IPS-20b (cell line): ENCODE measurements at regions not wholly inside any gene's neighbourhood (a gene's known extent, or its start where the extent isn't known, plus 50 kb on each side); places are given as distances from the start of the nearest gene placed in this dataset.

Experiments
- H3K27ac ChIP-seq: one replicate; pipeline ENCODE4 v1.5.1; 2013; ENCODE audit warnings: low read length
- H3K27me3 ChIP-seq: 2 replicates; pipeline ENCODE4 v1.6.1; 2013; ENCODE audit warnings: mild to moderate bottlenecking, low read length, inconsistent platforms; ENCODE audit not compliant: insufficient read depth
- H3K36me3 ChIP-seq: 2 replicates; pipeline ENCODE4 v1.6.1; 2013; ENCODE audit warnings: low read depth, mild to moderate bottlenecking, inconsistent platforms, low read length, moderate library complexity; ENCODE audit not compliant: insufficient read depth
- H3K4me1 ChIP-seq: 2 replicates; pipeline ENCODE4 v1.6.1; 2013; ENCODE audit warnings: mild to moderate bottlenecking, control low read depth, inconsistent platforms, low read length, moderate library complexity; ENCODE audit not compliant: insufficient read depth
- H3K4me3 ChIP-seq: 2 replicates; pipeline ENCODE4 v1.5.1; 2013; ENCODE audit warnings: mild to moderate bottlenecking, low read length, inconsistent platforms
- H3K9ac ChIP-seq: 2 replicates; pipeline ENCODE4 v1.6.1; 2013; ENCODE audit warnings: low read depth, mild to moderate bottlenecking, inconsistent platforms, low read length, moderate library complexity
- H3K9me3 ChIP-seq: 2 replicates; pipeline ENCODE4 v1.6.1; 2013; ENCODE audit warnings: mild to moderate bottlenecking, low read depth, low read length, inconsistent platforms; ENCODE audit not compliant: insufficient read depth

GRCh38 chr18:70973626-70974025, 684.8 kb downstream of the SOCS6 start:
- Histone ChIP-seq H3K9me3 (no peaks in the 10 kb centered on the region), H3K27me3 (no peaks in the 10 kb centered on the region), H3K9ac (no peak overlapping the region), H3K36me3 (no peaks in the 10 kb centered on the region), H3K27ac (no peak overlapping the region), H3K4me1 (no peaks in the 10 kb centered on the region), H3K4me3 (no peak overlapping the region)

GRCh38 chr18:70966419-70966818, 677.6 kb downstream of the SOCS6 start:
- Histone ChIP-seq H3K9ac (no peak overlapping the region), H3K4me1 (no peaks in the 10 kb centered on the region), H3K27me3 (no peaks in the 10 kb centered on the region), H3K27ac (no peak overlapping the region), H3K36me3 (no peaks in the 10 kb centered on the region), H3K9me3 (no peaks in the 10 kb centered on the region), H3K4me3 (no peak overlapping the region)

GRCh38 chr18:70961939-70962338, 673.1 kb downstream of the SOCS6 start:
- Histone ChIP-seq H3K36me3 (no peaks in the 10 kb centered on the region), H3K4me3 (no peak overlapping the region), H3K27me3 (no peaks in the 10 kb centered on the region), H3K4me1 (no peaks in the 10 kb centered on the region), H3K9ac (no peak overlapping the region), H3K9me3 (no peaks in the 10 kb centered on the region), H3K27ac (no peak overlapping the region)

- Histone ChIP-seq H3K4me3 (no peak overlapping the region), H3K36me3 (no peaks in the 10 kb centered on the region), H3K27ac (no peak overlapping the region), H3K4me1 (no peaks in the 10 kb centered on the region), H3K9ac (no peak overlapping the region), H3K9me3 (no peaks in the 10 kb centered on the region), H3K27me3 (no peaks in the 10 kb centered on the region)
Measured at GRCh38 chr18:70956554-70956953, 667.7 kb downstream of the SOCS6 start.

GRCh38 chr18:70936160-70936559, 647.3 kb downstream of the SOCS6 start:
- Histone ChIP-seq H3K36me3 (no peaks in the 10 kb centered on the region), H3K9me3 (no peaks in the 10 kb centered on the region), H3K27ac (no peak overlapping the region), H3K4me3 (no peak overlapping the region), H3K4me1 (no peaks in the 10 kb centered on the region), H3K27me3 (no peaks in the 10 kb centered on the region), H3K9ac (no peak overlapping the region)

- Histone ChIP-seq H3K4me3 (no peak overlapping the region), H3K36me3 (no peaks in the 10 kb centered on the region), H3K27ac (no peak overlapping the region), H3K27me3 (no peaks in the 10 kb centered on the region), H3K4me1 (no peaks in the 10 kb centered on the region), H3K9ac (no peak overlapping the region), H3K9me3 (no peaks in the 10 kb centered on the region)
Measured at GRCh38 chr18:70931942-70932814, 643.3 kb downstream of the SOCS6 start.

GRCh38 chr18:70920840-70921374, 632.1 kb downstream of the SOCS6 start:
- Histone ChIP-seq H3K4me3 (no peak overlapping the region), H3K27ac (no peak overlapping the region), H3K36me3 (no peaks in the 10 kb centered on the region), H3K27me3 (no peaks in the 10 kb centered on the region), H3K4me1 (no peaks in the 10 kb centered on the region), H3K9me3 (no peaks in the 10 kb centered on the region; the same call in 1 of the 2 replicates), H3K9ac (no peak overlapping the region)

- Histone ChIP-seq H3K36me3 (no peaks in the 10 kb centered on the region), H3K4me3 (no peak overlapping the region), H3K4me1 (peaks cover 13% of the 10 kb centered on the region), H3K27ac (no peak overlapping the region), H3K27me3 (no peaks in the 10 kb centered on the region), H3K9ac (peak overlapping the region; percentile 2; the same call in 1 of the 2 replicates), H3K9me3 (no peaks in the 10 kb centered on the region)
Measured at GRCh38 chr18:70907673-70908072, 618.8 kb downstream of the SOCS6 start.

GRCh38 chr18:70892381-70892780, 603.5 kb downstream of the SOCS6 start:
- H3K27me3 ChIP-seq = no peaks in the 10 kb centered on the region
- no peaks in the 10 kb centered on the region for H3K9me3 ChIP-seq
- no peak overlapping the region for H3K9ac ChIP-seq
- no peaks in the 10 kb centered on the region for H3K36me3 ChIP-seq
- H3K4me1 ChIP-seq = no peaks in the 10 kb centered on the region
- H3K4me3 ChIP-seq = no peak overlapping the region
- no peak overlapping the region for H3K27ac ChIP-seq

GRCh38 chr18:70870292-70870691, 581.4 kb downstream of the SOCS6 start:
- H3K36me3 ChIP-seq = no peaks in the 10 kb centered on the region
- no peak overlapping the region for H3K4me3 ChIP-seq
- H3K27me3 ChIP-seq = no peaks in the 10 kb centered on the region
- H3K27ac ChIP-seq = no peak overlapping the region
- no peaks in the 10 kb centered on the region for H3K4me1 ChIP-seq
- no peak overlapping the region for H3K9ac ChIP-seq
- H3K9me3 ChIP-seq = peaks cover 7% of the 10 kb centered on the region; the same call in 1 of the 2 replicates

- H3K27me3 ChIP-seq = no peaks in the 10 kb centered on the region
- no peak overlapping the region for H3K9ac ChIP-seq
- no peak overlapping the region for H3K27ac ChIP-seq
- no peaks in the 10 kb centered on the region for H3K4me1 ChIP-seq
- H3K4me3 ChIP-seq = no peak overlapping the region
- H3K9me3 ChIP-seq = no peaks in the 10 kb centered on the region
- no peaks in the 10 kb centered on the region for H3K36me3 ChIP-seq
Measured at GRCh38 chr18:70848329-70848728, 559.5 kb downstream of the SOCS6 start.

GRCh38 chr18:70840649-70841048, 551.8 kb downstream of the SOCS6 start:
- Histone ChIP-seq H3K9me3 (no peaks in the 10 kb centered on the region), H3K4me3 (no peak overlapping the region), H3K27me3 (no peaks in the 10 kb centered on the region), H3K9ac (no peak overlapping the region), H3K4me1 (no peaks in the 10 kb centered on the region), H3K36me3 (no peaks in the 10 kb centered on the region), H3K27ac (no peak overlapping the region)
